B cell (primary cell): ENCODE measurements at regions not wholly inside any gene's neighbourhood (a gene's known extent, or its start where the extent isn't known, plus 50 kb on each side); places are given as distances from the start of the nearest gene placed in this dataset.

Experiments
- ATAC-seq: fragments of 200-7000 bp; cut with Tn5 transposase; one replicate; pipeline ENCODE4 v1.10.0; 2021; ENCODE audit warnings: low read depth, mild to moderate bottlenecking, moderate number of reproducible peaks, moderate library complexity
- CTCF ChIA-PET: fragments of 350-600 bp; sonication (Branson Sonifier 250); formaldehyde crosslinking; loops from one replicate; lab custom pipeline; 2021; ENCODE audit warnings: antibody characterized with exemption, inconsistent platforms; lab: Charles Lee
- POLR2A ChIA-PET: fragments of 350-600 bp; sonication (Branson Sonifier 250); formaldehyde crosslinking; loops from one replicate; lab custom pipeline; 2021; ENCODE audit warnings: antibody characterized with exemption; lab: Charles Lee
- DNase-seq: peaks from one replicate; pipeline ENCODE4 v3.0.0; 2013
- H2AFZ ChIP-seq: 2 replicates; pipeline ENCODE4 v1.6.1; 2012; ENCODE audit warnings: mild to moderate bottlenecking, low read depth, low read length; ENCODE audit not compliant: insufficient read depth, poor library complexity, severe bottlenecking
- H3K27ac ChIP-seq, 2 donors: 1 replicate in 1 of 2; 2 replicates in 1 of 2; pipeline ENCODE4 v1.5.1; 2012 to 2013; ENCODE audit warnings: low read length in 2 of 2, mild to moderate bottlenecking in 2 of 2, moderate library complexity in 1 of 2
- H3K27me3 ChIP-seq, 4 experiments: fragments of 200-600 bp in 1 of 4; sonication (generic) in 1 of 4; replicated peaks in 1 of 4; 1 replicate in 2 of 4; 2 replicates in 2 of 4; pipeline versions ENCODE4 v1.6.1 to v1.7.0; 2013 to 2016; ENCODE audit warnings: low read length in 3 of 4, mild to moderate bottlenecking in 2 of 4, mixed read lengths in 1 of 4, moderate library complexity in 1 of 4; ENCODE audit not compliant: insufficient read depth in 4 of 4, control insufficient read depth in 3 of 4; ENCODE audit errors: control extremely low read depth in 1 of 4
- H3K36me3 ChIP-seq, 2 experiments: replicated peaks in 1 of 2; 1 replicate in 1 of 2; 2 replicates in 1 of 2; pipeline versions ENCODE4 v1.6.1 to v1.7.1; 2013; ENCODE audit warnings: low read length in 1 of 2; ENCODE audit not compliant: insufficient read depth in 2 of 2, control insufficient read depth in 1 of 2; ENCODE audit errors: control extremely low read depth in 1 of 2, extremely low read depth in 1 of 2
- H3K4me1 ChIP-seq, 2 donors: fragments of 200-600 bp in 1 of 2; sonication (generic) in 1 of 2; 1 replicate in 1 of 2; 2 replicates in 1 of 2; pipeline versions ENCODE4 v1.5.1 to v1.6.1; 2013 to 2017; ENCODE audit warnings: low read length in 2 of 2; ENCODE audit not compliant: control insufficient read depth in 2 of 2, insufficient read depth in 2 of 2
- H3K4me2 ChIP-seq: replicated peaks from 2 replicates; pipeline ENCODE3; 2012; ENCODE audit warnings: mild to moderate bottlenecking, low read depth, low read length; ENCODE audit not compliant: poor library complexity, severe bottlenecking
- H3K4me3 ChIP-seq, 5 experiments: fragments of 200-600 bp in 1 of 5; sonication (generic) in 1 of 5; 1 replicate in 3 of 5; 2 replicates in 2 of 5; pipeline versions ENCODE4 v1.5.1 to v1.7.0; 2011 to 2016; ENCODE audit warnings: low read length in 4 of 5, mild to moderate bottlenecking in 4 of 5, low read depth in 2 of 5, control low read depth in 1 of 5, moderate library complexity in 1 of 5; ENCODE audit not compliant: insufficient read depth in 1 of 5; ENCODE audit errors: control extremely low read depth in 1 of 5, extremely low read depth in 1 of 5
- H3K79me2 ChIP-seq: fragments of 200-600 bp; sonication (generic); one replicate; pipeline ENCODE4 v1.6.0; 2016; ENCODE audit warnings: low read length; ENCODE audit not compliant: control insufficient read depth, insufficient read depth
- H3K9ac ChIP-seq: fragments of 200-600 bp; sonication (generic); 2 replicates; pipeline ENCODE4 v1.6.1; 2017; ENCODE audit warnings: mild to moderate bottlenecking, low read length, moderate library complexity
- H3K9me3 ChIP-seq, 3 donors: one replicate each; pipeline versions ENCODE4 v1.6.1 to v1.7.1; 2013; ENCODE audit warnings: low read length in 2 of 3; ENCODE audit not compliant: control insufficient read depth in 2 of 3, insufficient read depth in 1 of 3; ENCODE audit errors: control extremely low read depth in 1 of 3
- H4K20me1 ChIP-seq: 2 replicates; pipeline ENCODE4 v1.6.0; 2012; ENCODE audit warnings: mild to moderate bottlenecking, low read length; ENCODE audit not compliant: insufficient read depth, control insufficient read depth, poor library complexity, severe bottlenecking
- H3K27ac Mint-ChIP-seq: one replicate; pipeline ENCODE4 v1.8.0; 2021; ENCODE audit warnings: mixed read lengths
- H3K27me3 Mint-ChIP-seq: one replicate; pipeline ENCODE4 v1.8.0; 2021; ENCODE audit warnings: mixed read lengths
- H3K4me1 Mint-ChIP-seq: one replicate; pipeline ENCODE4 v1.8.0; 2021; ENCODE audit warnings: mixed read lengths
- H3K4me3 Mint-ChIP-seq: one replicate; pipeline ENCODE4 v1.8.0; 2021; ENCODE audit warnings: mixed read lengths
- H3K9me3 Mint-ChIP-seq: one replicate; pipeline ENCODE4 v1.8.0; 2022; ENCODE audit warnings: mixed read lengths; ENCODE audit not compliant: insufficient read depth
- EZH2 ChIP-seq: IDR thresholded peaks from 2 replicates; pipeline ENCODE4 v1.6.1; 2012; ENCODE audit warnings: borderline replicate concordance, low read depth, mild to moderate bottlenecking, moderate library complexity, low read length; ENCODE audit not compliant: insufficient read depth, poor library complexity, severe bottlenecking
- WGBS: methylation state at CpG from one replicate; pipeline ENCODE4 v1.1.5; 2013; ENCODE audit warnings: missing lambda C conversion rate; ENCODE audit not compliant: insufficient coverage; 5-methylcytosine and 5-hydroxymethylcytosine counted together
- intact Hi-C: fragments of 100-400 bp; cut with micrococcal nuclease; formaldehyde crosslinking; loops from one replicate; pipeline ENCODE4 v1.10.0; 2022
- TF ChIP-seq, protein P1 (sequence below): fragments of 200-600 bp; IDR thresholded peaks from one replicate; pipeline ENCODE4 v1.8.0; 2022; ENCODE audit warnings: antibody characterized with exemption, mild to moderate bottlenecking

DNA sequence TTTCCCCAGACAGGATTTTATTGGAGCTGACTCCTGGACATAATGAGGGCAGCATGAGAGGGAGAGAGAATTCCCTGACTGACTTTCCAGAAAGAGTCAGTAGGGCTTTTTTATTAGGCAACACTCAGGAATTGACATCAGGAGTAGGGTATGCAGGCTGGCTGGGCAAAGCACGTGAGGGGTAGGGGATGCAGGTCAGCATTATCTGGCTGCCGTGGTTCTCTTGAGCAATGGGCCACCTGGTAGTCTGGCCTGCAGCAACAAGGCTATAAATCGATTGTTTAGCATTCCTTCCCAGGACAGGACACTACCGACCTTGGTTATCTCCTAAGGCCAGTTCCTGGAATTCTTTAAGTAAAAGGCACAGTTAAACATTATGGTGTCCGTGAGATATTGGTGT, 160.8 kb upstream of the AGAP1 start:
- Histone ChIP-seq H4K20me1 (no peaks in the 10 kb centered on the region), H3K36me3 (no peaks in the 10 kb centered on the region), H3K4me3 (no peak overlapping the region), H3K9me3 (peaks cover 0 to 11% (median 1%) of the 10 kb centered on the region in 3 donors), H3K79me2 (no peaks in the 10 kb centered on the region), H3K27me3 (no peaks in the 10 kb centered on the region), H3K4me1 (no peaks in the 10 kb centered on the region), H3K9ac (no peak overlapping the region), H3K27ac (no peak overlapping the region), H2AFZ (no peak overlapping the region), H3K4me2 (no peak overlapping the region)
- no peak for DNase-seq
- TF ChIP-seq, protein P1, sequence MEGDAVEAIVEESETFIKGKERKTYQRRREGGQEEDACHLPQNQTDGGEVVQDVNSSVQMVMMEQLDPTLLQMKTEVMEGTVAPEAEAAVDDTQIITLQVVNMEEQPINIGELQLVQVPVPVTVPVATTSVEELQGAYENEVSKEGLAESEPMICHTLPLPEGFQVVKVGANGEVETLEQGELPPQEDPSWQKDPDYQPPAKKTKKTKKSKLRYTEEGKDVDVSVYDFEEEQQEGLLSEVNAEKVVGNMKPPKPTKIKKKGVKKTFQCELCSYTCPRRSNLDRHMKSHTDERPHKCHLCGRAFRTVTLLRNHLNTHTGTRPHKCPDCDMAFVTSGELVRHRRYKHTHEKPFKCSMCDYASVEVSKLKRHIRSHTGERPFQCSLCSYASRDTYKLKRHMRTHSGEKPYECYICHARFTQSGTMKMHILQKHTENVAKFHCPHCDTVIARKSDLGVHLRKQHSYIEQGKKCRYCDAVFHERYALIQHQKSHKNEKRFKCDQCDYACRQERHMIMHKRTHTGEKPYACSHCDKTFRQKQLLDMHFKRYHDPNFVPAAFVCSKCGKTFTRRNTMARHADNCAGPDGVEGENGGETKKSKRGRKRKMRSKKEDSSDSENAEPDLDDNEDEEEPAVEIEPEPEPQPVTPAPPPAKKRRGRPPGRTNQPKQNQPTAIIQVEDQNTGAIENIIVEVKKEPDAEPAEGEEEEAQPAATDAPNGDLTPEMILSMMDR: no peak
- TF ChIP-seq EZH2: no peak
- POLR2A ChIA-PET: no interaction called here
- no peak for ATAC-seq
- Mint-ChIP-seq H3K27ac (no peak overlapping the region), H3K4me1 (no peaks in the 10 kb centered on the region), H3K9me3 (peaks cover 3% of the 10 kb centered on the region), H3K27me3 (peaks cover 3% of the 10 kb centered on the region), H3K4me3 (no peak overlapping the region)
- CTCF ChIA-PET: no interaction called here
- intact Hi-C loops: no loop called here
- whole genome bisulfite sequencing: 60% methylated on average over 4 of the region's 5 CpGs

DNA sequence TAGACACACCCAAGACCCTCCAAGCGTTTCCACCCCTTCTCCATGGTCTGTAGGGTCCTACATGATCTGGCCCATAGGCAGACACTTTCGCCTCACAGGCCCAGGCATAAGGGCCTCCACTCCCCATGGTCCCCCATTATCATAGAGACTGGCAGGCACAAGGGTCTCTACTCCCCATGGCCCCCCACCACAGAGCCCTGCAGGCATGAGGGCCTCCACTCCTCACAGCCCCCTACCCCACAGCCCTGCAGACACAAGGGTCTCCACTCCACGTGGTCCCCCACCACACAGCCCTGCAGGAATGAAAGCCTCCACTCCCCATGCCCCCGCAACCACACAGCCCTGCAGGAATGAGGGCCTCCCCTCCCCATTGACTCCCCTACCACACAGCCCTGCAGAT, 159.7 kb upstream of the AGAP1 start:
- intact Hi-C loops: no loop called here
- WGBS: 69% methylated on average over 4 of the region's 4 CpGs

More for the DNA sequence above, 159.7 kb upstream of the AGAP1 start:
- peaks cover 0 to 11% (median 1%) of the 10 kb centered on the region in 3 donors for H3K9me3 ChIP-seq
- H3K27me3 Mint-ChIP-seq: peaks cover 3% of the 10 kb centered on the region
- H2AFZ ChIP-seq: no peak overlapping the region
- DNase-seq (no peak), ATAC-seq (no peak)
- H3K4me2 ChIP-seq: no peak overlapping the region
- H3K27ac ChIP-seq: no peak overlapping the region
- H3K27ac Mint-ChIP-seq: no peak overlapping the region
- H4K20me1 ChIP-seq: no peaks in the 10 kb centered on the region
- TF ChIP-seq, protein P1: no peak
- no peak for TF ChIP-seq EZH2
- H3K4me3 ChIP-seq: no peak overlapping the region
- H3K4me3 Mint-ChIP-seq: no peak overlapping the region
- CTCF ChIA-PET: no interaction called here
- no peaks in the 10 kb centered on the region for H3K36me3 ChIP-seq
- H3K27me3 ChIP-seq: no peaks in the 10 kb centered on the region
- peaks cover 5% of the 10 kb centered on the region for H3K9me3 Mint-ChIP-seq
- H3K9ac ChIP-seq: no peak overlapping the region
- H3K4me1 ChIP-seq: no peaks in the 10 kb centered on the region
- H3K4me1 Mint-ChIP-seq: no peaks in the 10 kb centered on the region
- POLR2A ChIA-PET: no interaction called here
- H3K79me2 ChIP-seq: no peaks in the 10 kb centered on the region
